H54 (cell line): ENCODE measurements at regions not wholly inside any gene's neighbourhood (a gene's known extent, or its start where the extent isn't known, plus 50 kb on each side); places are given as distances from the start of the nearest gene placed in this dataset.
A peak's percentile ranks its signal among the peaks of the same experiment; 100 is the strongest.

Experiments used
- DNase-seq: peaks from one replicate; pipeline ENCODE4 v3.0.0; 2011; ENCODE audit warnings: low spot score, mixed read lengths; ENCODE audit not compliant: insufficient read length
- FAIRE-seq: peaks from 3 replicates; lab custom pipeline; 2011; peaks lifted over from hg19 to GRCh38; lab: Jason Lieb, UNC
- POLR2A ChIP-seq: IDR thresholded peaks from 2 replicates; pipeline ENCODE4 v1.6.1; 2011; ENCODE audit warnings: low read depth, mild to moderate bottlenecking, low read length

- TF ChIP-seq POLR2A = no peak
- FAIRE-seq (no peak), DNase-seq (no peak)
These were observed 114.2 kb upstream of the ITGA1 start for GRCh38 chr5:52673495-52673894.

GRCh38 chr5:52674815-52675545 lies 112.7 kb upstream of the ITGA1 start:
- TF ChIP-seq POLR2A = no peak
- FAIRE-seq (peak; percentile 79), DNase-seq (no peak)

GRCh38 chr5:52682492-52682891 lies 105.2 kb upstream of the ITGA1 start:
- TF ChIP-seq POLR2A = no peak
- DNase-seq = no peak
- no peak for FAIRE-seq

- DNase-seq (no peak), FAIRE-seq (no peak)
- TF ChIP-seq POLR2A = no peak
These were observed 103.7 kb upstream of the ITGA1 start for GRCh38 chr5:52684051-52684450.

- no peak for TF ChIP-seq POLR2A
- FAIRE-seq (no peak), DNase-seq (no peak)
These were observed 102.2 kb upstream of the ITGA1 start for GRCh38 chr5:52685566-52685965.

GRCh38 chr5:52685971-52686370 lies 101.7 kb upstream of the ITGA1 start:
- no peak for FAIRE-seq
- DNase-seq = no peak
- TF ChIP-seq POLR2A = no peak

- no peak for TF ChIP-seq POLR2A
- DNase-seq (no peak), FAIRE-seq (no peak)
These were observed 97.4 kb upstream of the ITGA1 start for GRCh38 chr5:52690236-52690768.

- FAIRE-seq = no peak
- no peak for TF ChIP-seq POLR2A
- no peak for DNase-seq
These were observed 95.7 kb upstream of the ITGA1 start for GRCh38 chr5:52692039-52692438.

GRCh38 chr5:52692606-52693005 lies 95.1 kb upstream of the ITGA1 start:
- no peak for TF ChIP-seq POLR2A
- DNase-seq (no peak), FAIRE-seq (no peak)

GRCh38 chr5:52693280-52693679 lies 94.4 kb upstream of the ITGA1 start:
- no peak for FAIRE-seq
- no peak for DNase-seq
- no peak for TF ChIP-seq POLR2A

- DNase-seq (no peak), FAIRE-seq (no peak)
- no peak for TF ChIP-seq POLR2A
These were observed 93.9 kb upstream of the ITGA1 start for GRCh38 chr5:52693836-52694235.

GRCh38 chr5:52694648-52695047 lies 93.1 kb upstream of the ITGA1 start:
- DNase-seq = no peak
- no peak for TF ChIP-seq POLR2A
- no peak for FAIRE-seq

GRCh38 chr5:52702877-52703276 lies 84.8 kb upstream of the ITGA1 start:
- no peak for DNase-seq
- FAIRE-seq = no peak
- TF ChIP-seq POLR2A = no peak

GRCh38 chr5:52703321-52703720 lies 84.4 kb upstream of the ITGA1 start:
- no peak for TF ChIP-seq POLR2A
- FAIRE-seq (no peak), DNase-seq (no peak)

GRCh38 chr5:52705720-52706119 lies 82.0 kb upstream of the ITGA1 start:
- FAIRE-seq = no peak
- TF ChIP-seq POLR2A = no peak
- DNase-seq = no peak

- FAIRE-seq = no peak
- DNase-seq = no peak
- no peak for TF ChIP-seq POLR2A
These were observed 80.9 kb upstream of the ITGA1 start for GRCh38 chr5:52706775-52707174.
